ENCODE measurements at regions not wholly inside any gene's neighbourhood (a gene's known extent, or its start where the extent isn't known, plus 50 kb on each side); places are given as distances from the start of the nearest gene placed in this dataset.
A peak's percentile ranks its signal among the peaks of the same experiment; 100 is the strongest.

DNA sequence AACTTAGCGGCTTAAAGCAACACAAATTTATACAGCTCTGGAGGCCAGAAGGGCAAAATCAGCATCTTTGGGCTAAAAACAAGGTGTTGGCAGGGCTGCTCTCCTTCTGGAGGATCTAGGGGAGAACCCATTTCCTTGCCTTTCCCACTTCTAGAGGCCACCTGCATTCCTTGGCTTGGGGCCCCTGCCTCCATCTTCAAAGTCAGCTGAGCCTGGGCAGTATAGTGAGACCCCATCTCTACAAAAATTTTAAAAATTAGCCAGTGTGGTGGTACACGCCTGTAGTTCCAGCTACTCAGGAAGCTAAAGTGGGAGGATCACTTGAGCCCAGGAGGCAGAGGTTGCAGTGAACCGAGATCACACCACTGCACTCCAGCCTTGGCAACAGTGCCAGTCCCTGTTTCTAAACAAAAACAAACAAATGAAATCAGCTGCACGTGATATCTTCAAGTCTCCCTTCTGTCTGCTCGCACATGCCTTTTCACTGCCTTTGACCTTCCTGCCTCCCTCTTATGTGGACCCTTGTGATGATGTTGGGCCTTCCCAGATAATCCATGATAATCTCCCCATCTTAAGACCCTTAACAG is 200.6 kb downstream of the ZFP36L2 start:
- no peak for TF ChIP-seq EZH2phosphoT487 (IDR thresholded peaks at IDR 0.05; ENCODE audit: borderline replicate concordance, low read depth, low read length)
- TF ChIP-seq, protein P1, sequence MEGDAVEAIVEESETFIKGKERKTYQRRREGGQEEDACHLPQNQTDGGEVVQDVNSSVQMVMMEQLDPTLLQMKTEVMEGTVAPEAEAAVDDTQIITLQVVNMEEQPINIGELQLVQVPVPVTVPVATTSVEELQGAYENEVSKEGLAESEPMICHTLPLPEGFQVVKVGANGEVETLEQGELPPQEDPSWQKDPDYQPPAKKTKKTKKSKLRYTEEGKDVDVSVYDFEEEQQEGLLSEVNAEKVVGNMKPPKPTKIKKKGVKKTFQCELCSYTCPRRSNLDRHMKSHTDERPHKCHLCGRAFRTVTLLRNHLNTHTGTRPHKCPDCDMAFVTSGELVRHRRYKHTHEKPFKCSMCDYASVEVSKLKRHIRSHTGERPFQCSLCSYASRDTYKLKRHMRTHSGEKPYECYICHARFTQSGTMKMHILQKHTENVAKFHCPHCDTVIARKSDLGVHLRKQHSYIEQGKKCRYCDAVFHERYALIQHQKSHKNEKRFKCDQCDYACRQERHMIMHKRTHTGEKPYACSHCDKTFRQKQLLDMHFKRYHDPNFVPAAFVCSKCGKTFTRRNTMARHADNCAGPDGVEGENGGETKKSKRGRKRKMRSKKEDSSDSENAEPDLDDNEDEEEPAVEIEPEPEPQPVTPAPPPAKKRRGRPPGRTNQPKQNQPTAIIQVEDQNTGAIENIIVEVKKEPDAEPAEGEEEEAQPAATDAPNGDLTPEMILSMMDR (conservative IDR thresholded peaks at IDR 0.05; ENCODE audit: low read length): no peak

DNA sequence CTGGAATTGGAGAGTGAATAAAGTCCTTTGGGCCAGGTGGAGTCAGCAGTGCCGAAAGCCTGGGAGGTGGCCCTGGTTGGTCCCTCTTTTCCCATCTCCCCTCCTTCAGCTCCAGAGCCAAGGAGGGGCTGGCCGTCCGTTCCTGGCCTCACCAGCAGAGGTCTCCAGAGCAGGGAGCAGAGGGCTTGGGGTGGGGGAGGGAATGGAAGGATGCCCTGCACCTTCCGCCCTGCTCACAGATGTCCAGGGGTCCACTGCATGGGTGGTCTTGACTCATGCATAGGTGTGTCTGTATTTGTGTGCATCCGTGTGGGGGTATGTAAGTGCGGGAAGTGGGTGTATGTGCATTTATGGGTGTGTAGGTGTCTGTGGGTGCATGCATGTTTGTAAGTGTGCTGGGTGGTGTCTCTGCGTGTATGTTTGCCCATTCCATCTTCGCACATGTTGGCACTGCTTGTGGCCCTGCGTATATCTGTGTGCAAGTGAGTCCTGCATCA is 201.8 kb downstream of the ZFP36L2 start:
- H4K20me1 ChIP-seq (ENCODE audit: insufficient read depth, low read length): no peaks in the 10 kb centered on the region
- H3K9me2 ChIP-seq (ENCODE audit: insufficient read depth, low read length): no peaks in the 10 kb centered on the region
- no peak overlapping the region for H2AFZ ChIP-seq (ENCODE audit: low read length)
- no peak overlapping the region for H3K27ac ChIP-seq (ENCODE audit: low read depth, low read length, poor library complexity, severe bottlenecking)
- no TSS peak for BruUV-seq (replicated peaks)
- intact Hi-C loops (cut with micrococcal nuclease; ENCODE audit: unreplicated experiment): loop anchor here (1.0 to 2.0 kb wide), 2 partner anchors 106 to 203 kb away; no protein-coding TSS in a partner anchor
- no peak for TF ChIP-seq EZH2phosphoT487 (IDR thresholded peaks at IDR 0.05; ENCODE audit: borderline replicate concordance, low read depth, low read length)
- TF ChIP-seq, protein P1 (conservative IDR thresholded peaks at IDR 0.05; ENCODE audit: low read length): peak; percentile 88
- CTCF ChIA-PET (ENCODE audit: unreplicated experiment): interaction anchor here (0.6 to 1.5 kb wide), 4 partner anchors 79 to 198 kb away, joined by 3 to 4 read pairs (median 4); no protein-coding TSS in a partner anchor
- no peaks in the 10 kb centered on the region for H3K79me2 ChIP-seq (ENCODE audit: insufficient read depth, low read depth, low read length)
- no peak overlapping the region for H3K4me3 ChIP-seq (ENCODE audit: low read depth, low read length, poor library complexity, severe bottlenecking)
- H3K4me1 ChIP-seq (ENCODE audit: insufficient read depth, low read length, poor library complexity, severe bottlenecking): no peaks in the 10 kb centered on the region
- H3K4me2 ChIP-seq (ENCODE audit: low read length): no peak overlapping the region
- H3K36me3 ChIP-seq (ENCODE audit: insufficient read depth, low read length): no peaks in the 10 kb centered on the region
- no peaks in the 10 kb centered on the region for H3K9me3 ChIP-seq (ENCODE audit: low read length)
- peak; percentile 55 for DNase-seq (ENCODE audit: low spot score)
- POLR2A ChIA-PET: no interaction called here

More for the DNA sequence above, 200.6 kb downstream of the ZFP36L2 start:
- no peak overlapping the region for H2AFZ ChIP-seq (ENCODE audit: low read length)
- no peaks in the 10 kb centered on the region for H3K4me1 ChIP-seq (ENCODE audit: insufficient read depth, low read length, poor library complexity, severe bottlenecking)
- no peak overlapping the region for H3K4me2 ChIP-seq (ENCODE audit: low read length)
- no peaks in the 10 kb centered on the region for H3K9me2 ChIP-seq (ENCODE audit: insufficient read depth, low read length)
- H3K79me2 ChIP-seq (ENCODE audit: insufficient read depth, low read depth, low read length): no peaks in the 10 kb centered on the region
- no peaks in the 10 kb centered on the region for H3K36me3 ChIP-seq (ENCODE audit: insufficient read depth, low read length)
- no peak for DNase-seq (ENCODE audit: low spot score)
- no peaks in the 10 kb centered on the region for H4K20me1 ChIP-seq (ENCODE audit: insufficient read depth, low read length)
- intact Hi-C loops (cut with micrococcal nuclease; ENCODE audit: unreplicated experiment): loop anchor here (2.0 kb wide), 1 partner anchor 105 kb away; no protein-coding TSS in a partner anchor
- ChIA-PET CTCF (ENCODE audit: unreplicated experiment) (no interaction called here), POLR2A (no interaction called here)
- H3K27ac ChIP-seq (ENCODE audit: low read depth, low read length, poor library complexity, severe bottlenecking): no peak overlapping the region
- H3K4me3 ChIP-seq (ENCODE audit: low read depth, low read length, poor library complexity, severe bottlenecking): no peak overlapping the region
- no peaks in the 10 kb centered on the region for H3K9me3 ChIP-seq (ENCODE audit: low read length)
- BruUV-seq (replicated peaks): no TSS peak

Measured in OCI-LY7 (cell line).